CD4-positive, CD25-positive, alpha-beta regulatory T cell (primary cell): ENCODE measurements at regions not wholly inside any gene's neighbourhood (a gene's known extent, or its start where the extent isn't known, plus 50 kb on each side); places are given as distances from the start of the nearest gene placed in this dataset.

Experiments used
- ATAC-seq, 2 donors: fragments of 150-1000 bp; cut with Tn5 transposase; one replicate each; pipeline ENCODE4 v1.10.0; 2021; ENCODE audit warnings: low read depth in 2 of 2, moderate number of reproducible peaks in 2 of 2, moderate library complexity in 1 of 2
- DNase-seq, 3 donors: peaks; one replicate each; pipeline versions ENCODE4 v3.0.0 to v3.0.0-alpha.2; 2012 to 2022; ENCODE audit warnings: mixed read lengths in 1 of 3
- H3K27ac ChIP-seq: one replicate; pipeline ENCODE4 v1.7.0; 2013; ENCODE audit warnings: mild to moderate bottlenecking, low read length; ENCODE audit not compliant: insufficient read depth, poor library complexity, severe bottlenecking
- H3K27me3 ChIP-seq: one replicate; pipeline ENCODE4 v1.7.0; 2013; ENCODE audit warnings: low read length; ENCODE audit not compliant: control insufficient read depth, insufficient read depth
- H3K36me3 ChIP-seq: one replicate; pipeline ENCODE4 v1.7.0; 2013; ENCODE audit warnings: mild to moderate bottlenecking, low read length, moderate library complexity; ENCODE audit not compliant: control insufficient read depth, insufficient read depth
- H3K4me1 ChIP-seq: 2 replicates; pipeline ENCODE4 v1.7.0; 2013; ENCODE audit warnings: mild to moderate bottlenecking, low read length; ENCODE audit not compliant: insufficient read depth, control insufficient read depth, poor library complexity, severe bottlenecking
- H3K4me3 ChIP-seq: one replicate; pipeline ENCODE4 v1.7.0; 2013; ENCODE audit warnings: low read depth, mild to moderate bottlenecking, low read length, moderate library complexity
- H3K9me3 ChIP-seq, 2 experiments: 1 replicate in 1 of 2; 2 replicates in 1 of 2; pipeline ENCODE4 v1.7.0; 2013; ENCODE audit warnings: low read length in 2 of 2, mild to moderate bottlenecking in 1 of 2, moderate library complexity in 1 of 2; ENCODE audit not compliant: control insufficient read depth in 2 of 2
- H3K27ac Mint-ChIP-seq, 3 donors: one replicate each; pipeline ENCODE4 v1.8.0; 2020 to 2022; ENCODE audit warnings: mild to moderate bottlenecking in 3 of 3, mixed read lengths in 3 of 3, moderate library complexity in 2 of 3
- H3K27me3 Mint-ChIP-seq: one replicate; pipeline ENCODE4 v1.8.0; 2022; ENCODE audit warnings: mild to moderate bottlenecking, mixed read lengths
- H3K36me3 Mint-ChIP-seq: one replicate; pipeline ENCODE4 v1.8.0; 2020; ENCODE audit warnings: mixed read lengths
- H3K4me1 Mint-ChIP-seq, 4 donors: one replicate each; pipeline ENCODE4 v1.8.0; 2020 to 2022; ENCODE audit warnings: mixed read lengths in 4 of 4, mild to moderate bottlenecking in 1 of 4
- H3K4me3 Mint-ChIP-seq, 4 donors: one replicate each; pipeline ENCODE4 v1.8.0; 2020 to 2022; ENCODE audit warnings: mild to moderate bottlenecking in 4 of 4, mixed read lengths in 4 of 4, moderate library complexity in 3 of 4
- H3K9me3 Mint-ChIP-seq, 7 donors: one replicate each; pipeline ENCODE4 v1.8.0; 2020 to 2022; ENCODE audit warnings: mixed read lengths in 7 of 7, mild to moderate bottlenecking in 3 of 7, moderate library complexity in 2 of 7

DNA sequence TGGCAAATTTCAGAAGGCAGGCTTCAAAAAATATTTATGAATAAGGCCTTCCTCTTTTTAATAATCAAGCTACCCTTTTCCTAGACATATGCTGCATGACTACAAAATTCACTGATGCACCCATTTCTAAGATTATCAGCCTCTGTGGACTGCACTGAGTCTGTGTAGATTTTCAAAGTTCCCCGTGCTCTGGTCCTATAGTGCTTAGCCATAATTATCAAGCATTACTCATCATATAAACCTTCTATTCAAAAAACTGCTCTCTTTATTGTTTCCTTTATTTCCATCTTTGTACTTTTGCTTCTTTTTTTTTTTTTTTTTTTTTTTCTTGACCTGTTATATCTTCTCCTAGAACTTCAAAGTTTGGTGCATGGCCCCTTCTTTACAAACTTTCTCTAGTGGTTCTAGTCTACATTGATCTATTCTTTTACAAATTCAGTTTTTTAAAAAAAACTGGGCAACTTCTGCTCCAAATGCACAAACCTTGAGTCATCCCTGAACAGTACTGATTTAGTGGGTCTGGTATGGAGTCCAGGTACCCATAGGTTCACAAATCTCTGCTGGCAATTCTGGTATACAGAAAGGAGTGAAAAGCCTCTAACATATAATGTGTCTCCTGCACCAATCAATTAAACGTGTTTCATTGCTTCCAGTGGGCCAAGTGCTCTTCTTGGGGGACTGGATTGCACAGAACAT is 481.9 kb downstream of the NUP35 start:
- no peaks in the 10 kb centered on the region for H3K27me3 ChIP-seq
- no peaks in the 10 kb centered on the region for H3K4me1 ChIP-seq
- peaks cover 0 to 9% (median 2%) of the 10 kb centered on the region in 7 donors for H3K9me3 Mint-ChIP-seq
- H3K4me3 Mint-ChIP-seq, result no peak overlapping the region
- no peaks in the 10 kb centered on the region for H3K9me3 ChIP-seq
- no peaks in the 10 kb centered on the region for H3K36me3 ChIP-seq
- H3K36me3 Mint-ChIP-seq, result no peaks in the 10 kb centered on the region
- no peak for ATAC-seq
- no peaks in the 10 kb centered on the region for H3K27me3 Mint-ChIP-seq
- no peak overlapping the region for H3K4me3 ChIP-seq
- no peaks in the 10 kb centered on the region for H3K4me1 Mint-ChIP-seq
- H3K27ac Mint-ChIP-seq, result peak overlapping the region in 1 of 3 donors; percentile 76
- H3K27ac ChIP-seq, result no peak overlapping the region
- DNase-seq, result no peak

DNA sequence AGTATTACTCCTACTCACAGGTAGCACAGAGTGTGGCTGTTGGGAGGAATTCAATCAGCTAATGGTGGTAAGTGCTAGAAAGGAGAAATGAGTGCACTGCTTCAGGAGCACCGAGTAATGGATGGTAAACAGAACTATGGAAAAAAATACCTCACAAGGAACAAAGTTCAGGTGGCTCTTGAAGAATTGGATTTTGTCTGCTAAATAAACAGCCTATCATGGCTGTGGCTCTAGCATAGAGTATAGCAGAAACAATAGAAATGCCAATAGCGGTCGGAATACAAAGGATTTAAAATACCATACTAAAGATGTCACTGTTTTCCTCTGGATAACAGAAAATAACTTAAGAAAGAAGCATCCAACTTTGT is 482.5 kb downstream of the NUP35 start:
- Mint-ChIP-seq H3K36me3 (no peaks in the 10 kb centered on the region), H3K4me1 (no peaks in the 10 kb centered on the region), H3K27ac (no peak overlapping the region), H3K4me3 (no peak overlapping the region), H3K9me3 (peaks cover 1 to 14% (median 4%) of the 10 kb centered on the region in 7 donors), H3K27me3 (no peaks in the 10 kb centered on the region)
- H3K4me3 ChIP-seq, result no peak overlapping the region
- no peak overlapping the region for H3K27ac ChIP-seq
- DNase-seq (no peak), ATAC-seq (no peak)
- H3K36me3 ChIP-seq, result no peaks in the 10 kb centered on the region
- no peaks in the 10 kb centered on the region for H3K27me3 ChIP-seq
- no peaks in the 10 kb centered on the region for H3K4me1 ChIP-seq
- no peaks in the 10 kb centered on the region for H3K9me3 ChIP-seq

DNA sequence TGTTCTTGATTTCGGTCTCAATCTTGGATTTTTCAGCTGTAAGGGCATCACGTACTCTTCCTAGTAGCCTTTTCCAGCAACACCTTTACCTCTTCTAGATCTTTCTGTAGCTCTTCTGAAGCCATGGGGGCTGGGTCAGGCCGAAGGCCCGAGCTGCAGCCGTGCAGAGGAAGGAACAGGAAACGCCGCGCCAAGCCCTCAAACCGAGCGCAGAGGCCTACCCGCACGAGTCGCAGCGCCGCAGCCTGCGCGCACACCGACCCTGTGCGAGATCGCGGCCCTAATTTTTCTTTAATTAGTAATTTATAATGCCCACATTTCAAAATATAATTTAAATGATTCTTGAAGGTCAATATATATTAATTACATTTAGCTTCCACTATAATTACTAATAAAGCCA is 483.8 kb downstream of the NUP35 start:
- no peaks in the 10 kb centered on the region for H3K36me3 Mint-ChIP-seq
- Histone ChIP-seq H3K4me1 (no peaks in the 10 kb centered on the region), H3K36me3 (no peaks in the 10 kb centered on the region), H3K9me3 (no peaks in the 10 kb centered on the region), H3K27ac (no peak overlapping the region), H3K27me3 (no peaks in the 10 kb centered on the region), H3K4me3 (no peak overlapping the region)
- ATAC-seq (no peak), DNase-seq (no peak)
- H3K4me3 Mint-ChIP-seq, result no peak overlapping the region
- no peak overlapping the region for H3K27ac Mint-ChIP-seq
- no peaks in the 10 kb centered on the region for H3K4me1 Mint-ChIP-seq
- no peaks in the 10 kb centered on the region for H3K27me3 Mint-ChIP-seq
- H3K9me3 Mint-ChIP-seq, result peaks cover 1 to 14% (median 4%) of the 10 kb centered on the region in 7 donors

DNA sequence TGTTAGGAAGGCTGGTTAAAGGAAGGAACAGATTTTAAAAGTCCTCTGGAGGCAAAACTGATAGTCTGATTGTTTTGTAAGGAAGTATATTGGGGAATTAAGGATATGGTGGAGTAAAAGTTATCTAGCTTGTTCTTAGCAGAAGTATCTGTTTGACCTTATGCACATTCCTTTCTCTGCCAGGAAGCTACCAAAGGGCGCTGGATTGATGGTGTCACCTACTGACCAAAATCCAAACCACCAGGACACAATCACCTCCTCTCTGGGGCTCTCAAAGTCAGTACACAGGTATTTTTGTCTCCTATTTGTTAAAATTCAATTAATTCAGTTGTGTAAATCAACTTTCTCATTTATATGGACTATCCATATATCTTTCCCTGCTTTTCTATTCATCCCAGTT is 484.5 kb downstream of the NUP35 start:
- Histone ChIP-seq H3K4me3 (no peak overlapping the region), H3K9me3 (no peaks in the 10 kb centered on the region), H3K36me3 (no peaks in the 10 kb centered on the region), H3K27me3 (no peaks in the 10 kb centered on the region), H3K27ac (no peak overlapping the region), H3K4me1 (no peaks in the 10 kb centered on the region)
- no peaks in the 10 kb centered on the region for H3K27me3 Mint-ChIP-seq
- no peaks in the 10 kb centered on the region for H3K36me3 Mint-ChIP-seq
- H3K4me1 Mint-ChIP-seq, result no peaks in the 10 kb centered on the region
- peaks cover 1 to 14% (median 4%) of the 10 kb centered on the region in 7 donors for H3K9me3 Mint-ChIP-seq
- H3K27ac Mint-ChIP-seq, result no peak overlapping the region
- DNase-seq (no peak), ATAC-seq (no peak)
- no peak overlapping the region for H3K4me3 Mint-ChIP-seq

DNA sequence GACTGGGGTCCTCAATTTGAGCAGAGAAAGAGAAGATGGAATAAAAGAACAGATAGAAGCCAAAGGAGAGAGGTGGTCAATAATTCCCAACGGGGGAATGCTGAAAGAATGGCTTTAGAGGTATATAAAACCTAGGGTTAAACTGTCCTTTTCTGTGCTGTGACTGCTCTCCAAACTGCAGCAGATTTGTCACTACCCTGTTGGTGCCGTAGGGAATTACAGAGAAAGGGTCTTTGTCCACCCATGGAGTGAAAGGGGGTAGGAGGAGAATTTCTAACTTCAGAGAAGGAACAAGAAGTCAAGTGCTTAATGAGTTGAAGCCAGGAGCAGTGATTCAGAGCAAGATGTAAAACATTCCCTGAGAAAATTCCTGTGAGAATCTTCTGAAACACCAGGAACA is 486.5 kb downstream of the NUP35 start:
- Histone ChIP-seq H3K27me3 (no peaks in the 10 kb centered on the region), H3K4me3 (no peak overlapping the region), H3K4me1 (no peaks in the 10 kb centered on the region), H3K36me3 (no peaks in the 10 kb centered on the region), H3K27ac (no peak overlapping the region), H3K9me3 (no peaks in the 10 kb centered on the region)
- no peaks in the 10 kb centered on the region for H3K36me3 Mint-ChIP-seq
- H3K27ac Mint-ChIP-seq, result no peak overlapping the region
- no peaks in the 10 kb centered on the region for H3K27me3 Mint-ChIP-seq
- no peak overlapping the region for H3K4me3 Mint-ChIP-seq
- H3K4me1 Mint-ChIP-seq, result no peaks in the 10 kb centered on the region
- no peak for ATAC-seq
- no peak for DNase-seq
- H3K9me3 Mint-ChIP-seq, result peaks cover 1 to 14% (median 4%) of the 10 kb centered on the region in 7 donors

DNA sequence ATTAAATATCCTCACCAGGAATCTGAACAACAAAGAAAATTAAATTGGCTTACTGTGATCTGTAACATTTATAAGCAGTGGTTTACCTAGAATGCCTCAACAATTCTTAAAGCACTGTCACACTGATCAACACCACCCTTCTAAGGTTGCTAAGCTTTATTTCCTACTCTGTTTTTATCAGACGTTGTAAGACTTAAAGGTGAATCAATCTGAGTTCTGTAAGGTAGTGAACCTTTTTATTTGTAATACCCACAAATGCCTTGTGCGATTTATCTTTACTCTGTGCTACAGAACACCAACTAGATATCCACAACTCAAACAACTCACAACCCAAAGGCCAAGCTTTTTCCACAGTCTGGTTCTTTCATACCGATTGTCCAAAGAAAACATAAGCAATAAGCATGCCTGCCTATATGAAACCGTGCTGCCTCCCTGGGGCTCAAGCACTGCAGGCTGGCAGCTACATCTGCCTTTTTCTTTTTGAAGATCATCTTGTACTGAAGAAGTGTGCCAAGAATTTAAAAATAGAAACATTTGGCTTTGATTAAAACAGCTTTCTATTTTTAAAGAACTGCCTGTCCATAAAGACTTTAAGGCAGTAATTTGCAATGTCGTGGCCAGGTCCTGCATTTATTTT is 490.7 kb downstream of the NUP35 start:
- Mint-ChIP-seq H3K4me3 (no peak overlapping the region), H3K4me1 (no peaks in the 10 kb centered on the region), H3K27me3 (no peaks in the 10 kb centered on the region), H3K9me3 (peaks cover 0 to 39% (median 8%) of the 10 kb centered on the region in 7 donors), H3K36me3 (no peaks in the 10 kb centered on the region), H3K27ac (no peak overlapping the region)
- H3K27me3 ChIP-seq, result no peaks in the 10 kb centered on the region
- peaks cover 3% of the 10 kb centered on the region in 2 experiments for H3K9me3 ChIP-seq
- H3K36me3 ChIP-seq, result no peaks in the 10 kb centered on the region
- H3K4me1 ChIP-seq, result no peaks in the 10 kb centered on the region
- no peak overlapping the region for H3K4me3 ChIP-seq
- ATAC-seq (no peak), DNase-seq (no peak)
- H3K27ac ChIP-seq, result no peak overlapping the region

DNA sequence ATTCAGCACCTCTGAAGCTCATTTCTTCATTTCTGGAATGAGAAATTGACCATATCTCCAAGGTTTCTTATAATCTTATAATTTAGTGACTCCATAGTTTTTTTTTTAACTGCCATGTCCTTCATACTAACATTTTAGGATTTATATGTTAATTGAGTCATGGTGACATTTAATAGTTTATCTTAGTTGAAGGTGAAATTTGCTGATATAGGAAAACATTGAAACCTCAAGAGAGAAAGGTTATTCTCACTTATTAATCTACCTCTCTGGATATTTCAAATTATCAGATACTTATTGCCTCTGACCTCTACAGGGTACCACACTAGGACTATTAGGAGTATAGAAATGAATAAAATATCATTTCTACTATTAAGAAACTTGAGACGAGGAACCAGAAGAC is 499.0 kb downstream of the NUP35 start:
- peaks cover 3% of the 10 kb centered on the region for H3K36me3 Mint-ChIP-seq
- no peaks in the 10 kb centered on the region for H3K4me1 ChIP-seq
- H3K27ac ChIP-seq, result no peak overlapping the region
- H3K4me3 Mint-ChIP-seq, result no peak overlapping the region
- DNase-seq (no peak), ATAC-seq (no peak)
- no peaks in the 10 kb centered on the region for H3K27me3 Mint-ChIP-seq
- H3K4me3 ChIP-seq, result no peak overlapping the region
- H3K9me3 Mint-ChIP-seq, result peaks cover 0 to 28% (median 9%) of the 10 kb centered on the region in 7 donors
- H3K9me3 ChIP-seq, result peaks cover 2 to 11% of the 10 kb centered on the region in 2 experiments
- H3K4me1 Mint-ChIP-seq, result no peaks in the 10 kb centered on the region
- no peak overlapping the region for H3K27ac Mint-ChIP-seq
- no peaks in the 10 kb centered on the region for H3K36me3 ChIP-seq
- no peaks in the 10 kb centered on the region for H3K27me3 ChIP-seq

DNA sequence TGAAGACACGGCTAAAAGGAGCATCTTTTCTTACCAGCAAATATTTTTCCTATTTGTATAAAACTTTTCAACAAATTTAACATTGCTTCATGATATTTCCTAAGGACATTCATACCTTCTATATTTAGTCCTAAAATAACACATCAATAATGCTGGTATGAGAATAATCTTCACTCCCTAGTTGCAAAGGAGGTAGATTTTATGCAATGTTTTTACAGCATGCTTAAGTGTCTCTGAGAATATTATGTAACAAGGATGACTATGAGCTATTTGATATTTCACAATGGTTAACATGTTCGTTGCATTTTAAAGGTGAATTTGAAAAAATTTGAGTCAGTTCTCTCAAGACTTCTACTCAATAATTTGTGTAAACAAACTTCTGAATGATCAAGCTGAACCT is 506.7 kb downstream of the NUP35 start:
- no peaks in the 10 kb centered on the region for H3K27me3 ChIP-seq
- Mint-ChIP-seq H3K9me3 (peaks cover 0 to 13% (median 3%) of the 10 kb centered on the region in 7 donors), H3K4me1 (no peaks in the 10 kb centered on the region), H3K36me3 (no peaks in the 10 kb centered on the region), H3K27ac (no peak overlapping the region), H3K27me3 (no peaks in the 10 kb centered on the region), H3K4me3 (no peak overlapping the region)
- no peaks in the 10 kb centered on the region for H3K36me3 ChIP-seq
- ATAC-seq, result no peak
- no peak for DNase-seq
- no peak overlapping the region for H3K27ac ChIP-seq
- no peaks in the 10 kb centered on the region for H3K9me3 ChIP-seq
- no peak overlapping the region for H3K4me3 ChIP-seq
- H3K4me1 ChIP-seq, result no peaks in the 10 kb centered on the region
